ENCODE measurements at regions not wholly inside any gene's neighbourhood (a gene's known extent, or its start where the extent isn't known, plus 50 kb on each side); places are given as distances from the start of the nearest gene placed in this dataset.
A peak's percentile ranks its signal among the peaks of the same experiment; 100 is the strongest.

GRCh38 chr3:177886501-177886900, 649.7 kb upstream of the KCNMB2 start:
- Histone ChIP-seq H3K4me1 (ENCODE audit: insufficient read depth, low read length, poor library complexity, severe bottlenecking) (peaks cover 4% of the 10 kb centered on the region), H3K4me3 (ENCODE audit: low read length, poor library complexity, severe bottlenecking) (no peak overlapping the region), H3K36me3 (ENCODE audit: insufficient read depth, low read length) (no peaks in the 10 kb centered on the region), H3K9me3 (ENCODE audit: insufficient read depth, low read depth, low read length) (no peaks in the 10 kb centered on the region), H3K9ac (ENCODE audit: low read depth, low read length, poor library complexity, severe bottlenecking) (no peak overlapping the region), H3K9me2 (replicated peaks; ENCODE audit: low read depth, low read length) (no peaks in the 10 kb centered on the region), H3F3A (ENCODE audit: low read depth) (no peaks in the 10 kb centered on the region), H4K20me1 (ENCODE audit: insufficient read depth, low read length, poor library complexity, severe bottlenecking) (no peaks in the 10 kb centered on the region), H3K4me2 (ENCODE audit: low read depth, low read length, poor library complexity, severe bottlenecking) (no peak overlapping the region), H3K27me3 (ENCODE audit: insufficient read depth, low read length, poor library complexity, severe bottlenecking) (no peaks in the 10 kb centered on the region), H2AFZ (ENCODE audit: low read length) (no peak overlapping the region), H3K79me2 (ENCODE audit: insufficient read depth, low read length) (no peaks in the 10 kb centered on the region)
- TF ChIP-seq CTCF (conservative IDR thresholded peaks at IDR 0.05; ENCODE audit: low read length) (no peak), EZH2phosphoT487 (IDR thresholded peaks at IDR 0.05; ENCODE audit: borderline replicate concordance) (no peak)

GRCh38 chr3:177887475-177887874, 648.8 kb upstream of the KCNMB2 start:
- H3F3A ChIP-seq (ENCODE audit: low read depth) = no peaks in the 10 kb centered on the region
- no peak overlapping the region for H3K4me3 ChIP-seq (ENCODE audit: low read length, poor library complexity, severe bottlenecking)
- no peak overlapping the region for H3K4me2 ChIP-seq (ENCODE audit: low read depth, low read length, poor library complexity, severe bottlenecking)
- H3K9ac ChIP-seq (ENCODE audit: low read depth, low read length, poor library complexity, severe bottlenecking) = no peak overlapping the region
- H3K27me3 ChIP-seq (ENCODE audit: insufficient read depth, low read length, poor library complexity, severe bottlenecking) = no peaks in the 10 kb centered on the region
- H3K4me1 ChIP-seq (ENCODE audit: insufficient read depth, low read length, poor library complexity, severe bottlenecking) = peaks cover 4% of the 10 kb centered on the region
- H3K36me3 ChIP-seq (ENCODE audit: insufficient read depth, low read length) = no peaks in the 10 kb centered on the region
- no peaks in the 10 kb centered on the region for H3K9me2 ChIP-seq (replicated peaks; ENCODE audit: low read depth, low read length)
- H4K20me1 ChIP-seq (ENCODE audit: insufficient read depth, low read length, poor library complexity, severe bottlenecking) = no peaks in the 10 kb centered on the region
- no peaks in the 10 kb centered on the region for H3K79me2 ChIP-seq (ENCODE audit: insufficient read depth, low read length)
- TF ChIP-seq CTCF (conservative IDR thresholded peaks at IDR 0.05; ENCODE audit: low read length) (no peak), EZH2phosphoT487 (IDR thresholded peaks at IDR 0.05; ENCODE audit: borderline replicate concordance) (no peak)
- no peaks in the 10 kb centered on the region for H3K9me3 ChIP-seq (ENCODE audit: insufficient read depth, low read depth, low read length)
- peak overlapping the region; percentile 19; the same call in 1 of the 2 replicates for H2AFZ ChIP-seq (ENCODE audit: low read length)

- Histone ChIP-seq H3K36me3 (ENCODE audit: insufficient read depth, low read length) (no peaks in the 10 kb centered on the region), H3K4me3 (ENCODE audit: low read length, poor library complexity, severe bottlenecking) (no peak overlapping the region)
- TF ChIP-seq EZH2phosphoT487 (IDR thresholded peaks at IDR 0.05; ENCODE audit: borderline replicate concordance) (no peak), CTCF (conservative IDR thresholded peaks at IDR 0.05; ENCODE audit: low read length) (no peak)
Observed at GRCh38 chr3:177889161-177889560, 647.1 kb upstream of the KCNMB2 start.

More at GRCh38 chr3:177889161-177889560, 647.1 kb upstream of the KCNMB2 start:
- no peaks in the 10 kb centered on the region for H3K27me3 ChIP-seq (ENCODE audit: insufficient read depth, low read length, poor library complexity, severe bottlenecking)
- H3K9me2 ChIP-seq (replicated peaks; ENCODE audit: low read depth, low read length) = no peaks in the 10 kb centered on the region
- H3F3A ChIP-seq (ENCODE audit: low read depth) = no peaks in the 10 kb centered on the region
- H3K4me2 ChIP-seq (ENCODE audit: low read depth, low read length, poor library complexity, severe bottlenecking) = no peak overlapping the region
- H2AFZ ChIP-seq (ENCODE audit: low read length) = no peak overlapping the region
- H4K20me1 ChIP-seq (ENCODE audit: insufficient read depth, low read length, poor library complexity, severe bottlenecking) = no peaks in the 10 kb centered on the region
- no peaks in the 10 kb centered on the region for H3K9me3 ChIP-seq (ENCODE audit: insufficient read depth, low read depth, low read length)
- peaks cover 4% of the 10 kb centered on the region for H3K4me1 ChIP-seq (ENCODE audit: insufficient read depth, low read length, poor library complexity, severe bottlenecking)
- H3K9ac ChIP-seq (ENCODE audit: low read depth, low read length, poor library complexity, severe bottlenecking) = no peak overlapping the region
- no peaks in the 10 kb centered on the region for H3K79me2 ChIP-seq (ENCODE audit: insufficient read depth, low read length)

All from Loucy (cell line).